GM19099 (cell line): ENCODE measurements at regions not wholly inside any gene's neighbourhood (a gene's known extent, or its start where the extent isn't known, plus 50 kb on each side); places are given as distances from the start of the nearest gene placed in this dataset.

Experiments
- POLR2A ChIP-seq: IDR thresholded peaks from 3 replicates; pipeline ENCODE4 v1.6.1; 2011; ENCODE audit warnings: low read depth; ENCODE audit not compliant: insufficient read length; ENCODE audit errors: extremely low read depth

DNA sequence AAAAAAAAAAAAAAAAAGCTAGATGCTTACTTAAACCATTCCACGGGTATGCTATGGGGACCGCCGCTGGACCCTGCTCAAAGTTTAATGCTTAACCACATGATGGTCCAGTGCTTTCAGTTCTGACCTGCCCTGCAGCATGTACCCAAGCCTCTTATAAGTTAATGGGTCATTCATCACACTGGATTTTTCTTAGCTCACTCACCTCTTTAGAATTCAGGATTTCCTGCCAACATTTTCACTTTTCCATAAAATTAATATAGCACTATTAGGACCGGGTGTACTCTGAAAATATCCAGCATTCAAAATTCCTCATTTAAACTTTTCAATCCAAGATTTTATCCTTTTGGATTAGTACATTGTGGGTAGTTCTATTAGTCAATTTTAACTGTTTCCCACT, 140.8 kb downstream of the ALDH8A1 start:
- TF ChIP-seq POLR2A: no peak

DNA sequence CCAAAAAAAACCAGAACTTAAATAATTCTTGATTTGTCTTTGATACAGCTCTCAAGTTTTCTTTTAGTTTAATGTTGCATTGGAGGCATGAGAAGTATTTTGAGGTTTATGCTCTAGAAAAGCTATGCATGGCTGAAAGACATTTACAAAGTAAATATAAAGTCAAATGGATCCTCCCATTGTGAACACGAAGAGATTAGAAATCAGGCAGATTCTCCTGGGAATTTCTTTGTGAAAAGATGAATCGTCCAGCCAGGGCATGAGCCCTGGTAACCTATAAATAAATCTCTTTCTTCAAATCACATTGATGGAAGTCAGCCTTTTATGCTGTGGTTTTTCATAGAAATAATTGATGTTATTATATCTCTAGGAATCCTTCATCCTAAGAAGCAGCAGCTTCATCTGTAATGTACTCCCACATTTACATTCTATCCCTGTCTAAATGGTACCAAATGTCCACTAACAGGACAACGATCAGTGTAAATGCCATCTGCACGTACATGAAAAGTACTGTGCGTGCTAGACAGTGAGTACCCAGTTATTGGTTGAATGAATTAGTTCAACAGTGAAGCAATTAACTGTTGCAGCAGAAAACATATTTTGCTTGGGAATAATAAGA, 143.6 kb downstream of the ALDH8A1 start:
- no peak for TF ChIP-seq POLR2A

DNA sequence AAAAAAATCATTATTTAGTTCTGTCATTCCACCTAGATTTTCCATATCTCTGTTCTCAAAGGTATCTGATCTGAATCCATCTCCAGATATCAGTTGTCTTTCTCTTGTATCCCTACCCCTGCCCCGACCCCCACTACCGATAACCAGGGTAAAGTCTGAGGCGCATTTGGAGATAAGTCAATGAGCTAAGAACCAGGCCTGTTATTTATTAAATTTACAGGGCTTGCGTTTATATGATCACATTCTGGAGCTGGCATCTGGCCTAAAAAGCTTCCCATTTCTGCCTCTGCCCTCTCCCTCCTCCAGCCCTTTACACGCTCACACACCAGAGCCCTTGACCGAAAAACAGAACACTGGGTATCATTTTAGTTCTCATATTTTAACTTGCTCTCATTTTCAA, 144.7 kb downstream of the ALDH8A1 start:
- no peak for TF ChIP-seq POLR2A

DNA sequence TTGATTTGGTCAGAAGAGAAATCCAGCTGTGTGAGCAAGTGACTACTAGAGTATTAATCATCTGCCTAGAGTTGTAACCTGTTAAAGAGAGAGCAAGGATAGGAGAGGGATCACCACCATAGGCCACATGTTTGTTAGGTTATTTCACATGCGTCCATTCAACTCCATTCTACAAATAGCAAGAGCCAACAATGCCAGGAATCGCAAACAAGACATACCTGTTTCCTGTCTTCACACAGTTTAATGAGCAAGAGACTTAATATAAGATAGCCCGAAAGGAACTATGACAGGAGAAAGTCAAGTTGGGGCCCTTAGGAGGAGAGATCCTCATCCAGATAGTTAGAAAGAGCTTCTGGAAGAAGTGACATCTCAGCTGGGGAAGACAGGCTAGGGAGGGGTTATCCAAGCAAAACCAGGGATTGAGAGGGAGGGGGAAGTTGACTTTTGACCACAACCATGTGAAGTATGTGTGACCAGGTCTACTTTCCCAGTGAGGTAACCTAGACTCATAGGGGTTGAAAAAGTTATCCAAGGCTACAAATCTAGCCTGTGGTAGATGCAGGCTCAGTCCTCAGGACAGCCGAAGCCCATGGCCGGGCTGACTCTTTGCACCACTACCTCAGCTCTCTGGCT, 147.4 kb downstream of the ALDH8A1 start:
- TF ChIP-seq POLR2A: no peak

DNA sequence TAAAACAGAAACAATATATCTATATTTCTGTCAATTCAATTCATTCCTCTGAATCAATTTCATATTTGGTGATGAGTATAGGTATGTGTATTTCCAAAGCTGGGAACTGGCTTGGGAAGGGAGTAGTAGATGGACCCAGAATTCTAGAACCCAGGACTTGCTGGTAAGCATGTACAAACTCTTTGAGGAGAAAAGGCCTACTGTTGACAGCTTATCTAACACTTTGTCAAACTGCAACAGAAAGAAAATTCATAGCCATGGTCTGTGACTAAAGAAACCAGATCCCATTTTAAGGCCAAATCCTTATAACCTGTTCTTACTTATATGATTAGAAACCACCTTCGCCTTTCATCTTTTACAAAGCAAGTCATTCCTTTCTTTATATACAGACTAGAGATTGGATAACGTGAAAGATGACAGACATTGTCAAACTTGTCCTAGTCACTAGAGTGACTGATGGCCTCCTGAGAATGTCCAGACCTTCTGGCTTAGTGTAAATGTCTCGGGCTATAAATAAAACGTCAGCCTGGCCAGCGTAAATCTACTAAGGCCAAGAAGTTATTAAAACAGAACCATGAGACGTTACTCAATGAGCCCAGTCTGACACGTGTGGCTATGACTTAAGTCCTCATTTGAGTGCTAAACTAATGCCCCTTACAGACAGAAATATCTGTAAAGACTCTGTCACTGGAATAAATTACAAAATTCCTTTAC, 152.3 kb downstream of the ALDH8A1 start:
- TF ChIP-seq POLR2A: no peak

DNA sequence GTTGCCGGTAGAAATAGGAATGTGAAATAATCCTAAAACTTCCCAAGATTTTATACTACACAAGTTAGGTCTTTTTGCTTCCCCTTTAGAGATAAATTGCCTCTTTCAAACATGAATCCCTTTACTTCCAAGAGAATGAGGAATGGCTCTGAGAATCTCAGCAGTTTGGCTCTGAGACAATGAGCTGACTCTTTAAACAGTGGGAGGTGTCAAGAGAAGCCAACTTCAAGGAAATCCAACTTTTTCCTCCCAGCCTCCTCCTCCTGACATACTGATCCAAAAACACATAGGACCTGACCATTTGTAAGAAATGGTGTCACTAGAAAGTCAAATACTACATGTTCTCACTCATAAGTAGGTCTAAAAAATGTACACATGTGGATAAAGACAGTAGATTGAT, 154.2 kb downstream of the ALDH8A1 start:
- no peak for TF ChIP-seq POLR2A

DNA sequence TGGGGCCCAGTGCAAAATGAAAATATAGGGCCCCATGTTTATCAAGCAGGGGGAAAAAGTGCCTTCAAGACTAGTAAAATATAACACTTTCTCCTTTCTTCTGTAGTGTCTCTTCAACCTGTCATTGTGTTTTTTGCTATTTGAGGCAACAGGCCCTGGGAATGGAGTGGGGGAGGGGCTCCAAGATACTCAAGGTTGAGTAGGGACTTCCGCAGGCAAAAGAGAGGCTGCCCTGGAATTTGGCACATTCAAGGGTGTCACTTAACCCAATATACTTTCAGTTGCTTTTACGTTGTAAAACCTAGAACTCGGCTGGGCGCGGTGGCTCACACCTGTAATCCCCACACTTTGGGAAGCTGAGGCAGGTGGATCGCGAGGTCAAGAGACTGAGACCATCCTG, 154.9 kb downstream of the ALDH8A1 start:
- TF ChIP-seq POLR2A: no peak

DNA sequence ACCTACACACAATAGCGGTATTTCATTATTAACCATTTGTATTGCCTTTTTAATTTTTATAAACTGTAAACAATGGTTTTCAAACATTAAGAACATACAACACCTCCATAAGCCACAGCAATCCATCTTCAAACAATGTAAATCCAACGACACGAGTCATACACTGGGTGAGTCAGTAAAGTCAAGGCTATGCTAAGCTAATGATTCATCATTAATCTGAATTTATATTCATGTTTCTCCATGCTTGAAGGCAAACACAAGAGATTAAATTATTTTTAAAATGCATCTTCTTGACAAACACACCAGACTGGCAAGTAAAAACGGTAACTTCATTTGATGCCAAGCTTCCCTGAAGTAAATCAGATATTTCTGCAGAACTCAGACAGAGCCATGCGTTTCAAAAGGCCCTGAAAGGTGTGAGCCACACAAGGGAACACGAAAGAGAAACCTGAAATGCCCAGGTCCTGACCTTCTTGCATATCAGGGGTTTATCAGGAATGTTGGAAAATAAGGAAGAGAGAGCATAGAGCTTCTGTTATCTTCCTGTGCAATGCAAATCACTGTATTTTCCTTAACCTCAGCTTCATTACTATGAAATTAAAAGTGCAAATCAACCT, 162.5 kb downstream of the ALDH8A1 start:
- TF ChIP-seq POLR2A: no peak

DNA sequence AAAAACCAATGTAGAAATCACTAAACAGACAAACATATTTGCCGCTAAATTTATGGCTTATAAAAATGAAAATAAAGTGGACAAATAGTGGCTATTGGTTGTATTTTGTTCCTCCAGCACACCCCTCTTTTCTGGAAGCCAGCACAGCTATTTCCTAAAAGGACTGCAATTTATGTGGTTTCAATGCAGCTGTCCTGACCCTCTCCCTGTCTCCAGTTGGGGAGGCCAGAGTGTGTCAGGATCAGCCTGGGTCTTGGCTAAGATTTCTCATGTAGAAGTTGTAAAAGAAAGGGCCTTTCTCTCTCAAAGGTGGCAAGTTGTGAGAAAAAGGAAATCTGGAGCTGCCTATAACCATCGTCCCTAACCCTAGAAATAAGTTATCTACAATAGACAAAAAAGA, 165.6 kb downstream of the ALDH8A1 start:
- no peak for TF ChIP-seq POLR2A

DNA sequence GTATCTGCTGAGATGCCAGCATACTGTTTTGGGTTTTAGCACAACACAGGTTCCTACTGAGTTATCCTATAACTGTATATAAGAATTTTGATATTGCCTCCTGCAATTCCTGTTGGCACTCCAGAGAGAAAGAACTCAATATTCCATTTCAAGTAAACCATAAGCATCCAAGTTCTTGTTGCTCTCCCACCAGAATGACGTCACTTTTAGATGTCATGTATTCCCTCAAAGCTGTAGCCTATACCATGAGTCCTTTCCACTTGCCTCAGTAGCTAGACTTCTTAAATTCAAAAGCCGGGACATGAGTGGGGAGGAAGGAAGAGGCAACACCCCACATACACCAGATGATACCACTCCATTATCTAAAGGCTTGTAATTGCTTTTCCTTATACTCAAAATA, 171.5 kb downstream of the ALDH8A1 start:
- no peak for TF ChIP-seq POLR2A

DNA sequence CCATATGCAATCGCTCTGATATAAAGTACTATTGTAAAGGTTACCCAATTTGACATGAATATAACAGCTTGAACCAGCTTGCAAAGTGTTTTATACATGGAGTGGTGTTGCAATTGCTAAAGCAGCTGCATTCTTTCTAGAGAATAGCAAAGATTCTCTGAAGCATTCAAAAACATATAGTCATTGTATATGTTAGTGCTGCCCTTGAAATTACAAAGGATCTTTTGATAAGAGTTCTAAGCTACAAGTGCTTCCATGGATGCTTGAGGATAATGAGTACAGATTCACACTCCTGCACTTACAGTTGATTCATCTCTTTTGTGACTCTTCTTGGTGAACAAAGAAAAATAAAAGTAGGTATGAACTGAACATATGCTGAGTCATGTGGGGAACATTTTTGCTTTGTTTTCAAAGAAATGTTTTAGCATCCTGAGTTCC, 175.7 kb downstream of the ALDH8A1 start:
- no peak for TF ChIP-seq POLR2A

DNA sequence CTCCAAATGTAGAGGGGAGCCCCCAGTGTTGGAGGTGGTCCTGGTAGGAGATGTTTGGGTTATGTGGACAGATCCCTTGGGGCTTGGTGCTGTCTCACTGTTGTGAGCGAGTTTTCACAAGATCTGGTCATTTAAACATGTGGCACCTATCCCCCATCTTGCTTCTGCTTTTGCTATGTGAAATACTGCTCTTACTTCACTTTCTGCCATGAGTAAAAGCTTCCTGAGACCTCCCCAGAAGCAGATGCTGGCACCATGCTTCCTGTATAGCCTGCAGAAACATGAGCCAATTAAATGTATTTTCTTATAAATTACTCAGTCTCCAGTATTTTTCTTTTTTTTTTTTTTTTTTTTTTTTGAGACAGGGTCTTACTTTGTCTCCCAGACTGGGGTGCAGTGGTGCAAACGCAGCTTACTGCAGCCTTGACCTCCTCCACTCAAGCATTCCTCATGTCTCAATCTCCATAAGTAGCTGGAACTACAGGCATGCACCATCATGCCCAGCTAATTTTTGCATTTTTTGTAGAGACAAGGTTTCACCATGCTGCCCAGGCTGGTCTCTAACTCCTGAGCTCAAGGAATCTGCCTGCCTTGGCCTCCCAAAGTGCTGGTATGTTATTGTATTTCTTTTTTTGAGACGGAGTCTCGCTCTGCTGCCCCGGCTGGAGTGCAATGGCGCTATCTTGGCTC, 177.1 kb downstream of the ALDH8A1 start:
- no peak for TF ChIP-seq POLR2A

DNA sequence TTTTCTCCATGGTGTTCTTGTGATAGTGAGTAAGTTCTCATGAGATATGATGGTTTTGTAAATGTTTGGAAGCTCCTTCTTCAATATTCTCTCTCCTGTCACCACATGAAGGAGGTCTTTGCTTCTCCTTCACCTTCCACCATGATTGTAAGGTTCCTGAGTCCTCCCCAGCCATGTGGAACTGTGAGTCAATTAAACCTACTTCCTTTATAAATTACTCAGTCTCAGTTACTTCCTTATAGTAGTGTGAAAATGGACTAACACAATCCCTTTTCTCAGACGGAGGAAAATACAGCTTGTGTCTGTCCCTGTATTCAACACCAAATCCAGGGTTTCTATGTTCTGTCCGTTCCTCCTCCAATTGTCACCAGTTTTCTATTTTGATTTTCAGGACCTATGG, 181.0 kb downstream of the ALDH8A1 start:
- no peak for TF ChIP-seq POLR2A

DNA sequence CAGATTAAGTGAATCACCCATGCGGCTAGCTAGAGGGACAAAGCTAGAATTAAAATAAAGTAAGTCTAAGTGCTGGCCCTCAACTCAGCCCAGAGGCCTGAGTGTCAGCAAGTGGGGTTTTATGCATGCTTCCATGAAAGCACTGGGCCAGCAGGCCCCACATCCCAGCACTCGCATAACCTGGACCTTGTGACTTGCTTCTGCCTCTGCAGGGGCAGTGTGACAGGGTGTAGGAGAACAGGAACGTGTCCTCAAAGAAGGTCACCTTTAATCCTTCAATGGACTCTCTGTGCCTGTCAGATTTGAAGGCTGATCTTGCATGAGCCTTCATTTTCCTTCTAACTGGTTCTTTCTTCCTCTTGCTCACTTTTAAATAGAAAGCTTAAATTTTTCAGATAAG, 183.4 kb downstream of the ALDH8A1 start:
- no peak for TF ChIP-seq POLR2A

DNA sequence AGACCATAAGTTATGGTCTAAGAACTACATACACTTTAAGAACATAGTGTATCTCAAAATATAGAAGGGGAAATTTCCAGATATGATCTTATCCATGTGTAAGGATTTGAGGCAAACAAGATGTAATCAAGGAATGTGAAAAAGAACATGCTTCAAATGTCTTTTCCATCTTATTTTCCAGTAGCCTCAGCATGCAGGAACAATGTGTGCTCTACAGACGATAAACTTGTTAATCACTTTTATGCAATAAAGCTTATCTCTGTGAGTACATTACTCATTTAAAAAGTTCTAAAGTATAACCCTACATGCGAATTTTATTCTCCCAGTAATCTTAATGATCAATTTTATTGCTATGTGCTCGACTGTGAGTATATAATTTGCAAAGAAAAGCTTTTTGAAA, 185.2 kb downstream of the ALDH8A1 start:
- no peak for TF ChIP-seq POLR2A
